Ishikawa (cell line): ENCODE measurements at regions not wholly inside any gene's neighbourhood (a gene's known extent, or its start where the extent isn't known, plus 50 kb on each side); places are given as distances from the start of the nearest gene placed in this dataset.

ENCODE experiments used
- EGR1 ChIP-seq: IDR thresholded peaks from 2 replicates; pipeline ENCODE4 v1.6.1; 2012
- EP300 ChIP-seq: IDR thresholded peaks from 2 replicates; pipeline ENCODE4 v1.6.1; 2012; ENCODE audit warnings: borderline replicate concordance
- NFIC ChIP-seq: IDR thresholded peaks from 2 replicates; pipeline ENCODE4 v1.6.1; 2012
- RAD21 ChIP-seq: IDR thresholded peaks from 2 replicates; pipeline ENCODE4 v1.6.1; 2012; ENCODE audit warnings: low read depth
- TAF1 ChIP-seq: IDR thresholded peaks from 2 replicates; pipeline ENCODE4 v1.6.1; 2012; ENCODE audit warnings: low read depth, mild to moderate bottlenecking
- TF ChIP-seq, protein P1 (sequence below): IDR thresholded peaks from 2 replicates; pipeline ENCODE4 v1.6.1; 2012

DNA sequence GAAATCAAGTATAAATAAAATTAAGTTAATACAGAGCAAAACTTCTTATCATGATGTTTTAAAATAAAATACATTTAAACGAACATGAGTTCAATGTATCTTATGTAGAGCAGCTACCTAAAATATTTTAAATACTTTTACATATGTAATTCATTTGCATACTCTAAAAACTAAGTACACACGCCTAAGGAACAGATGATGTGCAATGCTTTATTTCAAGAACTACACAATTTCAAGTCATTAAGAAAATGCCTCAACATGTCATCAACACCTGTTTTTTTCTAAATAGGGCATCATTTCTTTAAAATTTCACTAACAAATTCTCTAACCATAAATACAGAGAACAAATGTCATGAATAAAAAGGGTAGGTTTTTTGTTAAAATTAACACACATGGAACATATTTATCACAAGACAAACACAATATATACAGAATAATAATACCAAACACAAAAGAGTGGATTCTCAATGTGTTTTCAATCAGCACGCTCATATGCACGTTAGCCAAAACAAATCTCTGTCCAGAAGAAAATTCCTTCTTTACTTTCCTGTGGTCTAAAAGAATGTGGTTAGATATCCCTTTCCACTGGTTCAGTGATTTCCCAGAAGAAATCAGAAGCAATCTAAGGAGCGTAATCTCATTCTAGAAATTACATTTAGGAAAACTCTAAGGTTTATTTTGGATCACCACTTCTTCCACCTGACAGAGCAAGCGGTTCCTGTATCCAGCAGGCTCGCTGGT is 73.0 kb upstream of the PFKP start:
- TF ChIP-seq RAD21 (no peak), EGR1 (no peak), TAF1 (no peak), NFIC (no peak), EP300 (no peak)
- TF ChIP-seq, protein P1, sequence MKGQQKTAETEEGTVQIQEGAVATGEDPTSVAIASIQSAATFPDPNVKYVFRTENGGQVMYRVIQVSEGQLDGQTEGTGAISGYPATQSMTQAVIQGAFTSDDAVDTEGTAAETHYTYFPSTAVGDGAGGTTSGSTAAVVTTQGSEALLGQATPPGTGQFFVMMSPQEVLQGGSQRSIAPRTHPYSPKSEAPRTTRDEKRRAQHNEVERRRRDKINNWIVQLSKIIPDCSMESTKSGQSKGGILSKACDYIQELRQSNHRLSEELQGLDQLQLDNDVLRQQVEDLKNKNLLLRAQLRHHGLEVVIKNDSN = no peak
